RPMI7951 (cell line): ENCODE measurements at regions not wholly inside any gene's neighbourhood (a gene's known extent, or its start where the extent isn't known, plus 50 kb on each side); places are given as distances from the start of the nearest gene placed in this dataset.
"Not testable (repeated sequence)": the region's sequence is repeated elsewhere in the genome, so short reads cannot be mapped to it uniquely, and the experiment has no call there.

ENCODE experiments used
- DNase-seq: peaks from one replicate; pipeline ENCODE4 v3.0.0-alpha.2; 2012; ENCODE audit warnings: low read depth

DNA sequence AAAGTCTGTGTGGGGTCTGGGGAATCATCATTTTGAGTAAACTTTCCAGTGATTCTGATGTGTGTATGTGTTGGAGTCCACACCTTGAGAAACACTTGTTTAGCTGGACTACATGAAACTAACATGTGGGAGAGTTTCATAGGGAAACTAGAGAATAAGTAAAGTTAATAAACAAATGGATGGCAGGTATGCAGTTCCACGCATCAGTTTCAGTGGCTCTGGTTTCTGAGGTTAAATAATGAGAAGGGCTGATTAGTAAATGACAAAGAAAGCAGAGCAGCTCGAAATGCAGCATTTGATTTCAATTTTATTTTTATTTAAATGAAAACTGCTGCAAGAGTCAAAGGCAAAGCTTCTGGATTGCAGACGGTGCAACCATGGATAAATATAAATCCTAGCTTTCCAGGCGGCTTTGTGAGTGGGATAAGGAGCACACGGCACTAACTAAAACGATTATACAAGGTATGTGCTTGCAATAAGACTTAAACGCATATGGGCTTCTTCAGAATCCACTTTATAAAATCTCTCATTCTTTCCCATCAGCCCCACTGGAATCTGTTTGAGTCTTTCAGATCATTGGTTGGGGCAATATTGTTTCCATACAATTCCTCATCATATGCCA, 310.7 kb downstream of the PLPP3 start:
- DNase-seq, result no peak

DNA sequence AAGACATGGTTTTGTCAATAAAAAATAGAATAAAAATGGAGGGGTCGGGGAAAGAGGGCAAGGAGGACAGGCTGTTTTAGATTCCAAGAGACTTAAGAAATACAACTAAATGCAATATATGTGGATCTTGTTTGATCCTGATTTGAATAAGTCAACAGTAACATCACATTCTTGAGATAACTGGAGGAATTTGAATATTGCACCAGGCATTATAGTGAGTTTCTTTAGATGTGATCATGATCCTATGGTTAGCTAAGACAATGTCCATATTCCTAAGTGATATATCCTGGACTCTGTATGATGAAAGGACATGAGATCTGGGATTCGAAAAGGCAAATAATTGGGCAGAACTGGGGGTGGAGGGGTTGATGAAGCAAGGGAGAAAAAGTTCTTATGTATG, 311.8 kb downstream of the PLPP3 start:
- no peak for DNase-seq

DNA sequence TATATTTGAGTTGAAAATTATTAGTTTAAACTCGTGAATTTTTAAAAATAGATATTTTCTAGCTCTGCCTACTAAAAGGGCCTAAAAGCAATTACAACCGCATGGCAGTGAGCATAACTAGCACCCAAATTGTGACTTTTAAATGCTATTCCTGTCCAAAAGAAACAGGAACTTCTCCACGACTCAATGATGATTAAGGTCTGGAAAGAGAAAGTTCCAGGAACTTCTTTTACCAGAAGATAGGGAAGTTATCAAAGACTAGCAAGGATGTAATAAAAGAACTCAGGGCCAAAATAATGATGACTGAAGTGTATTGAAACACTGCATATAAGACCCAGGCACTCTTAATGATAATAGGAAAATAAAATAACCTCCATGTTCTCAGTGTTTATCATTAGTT, 313.0 kb downstream of the PLPP3 start:
- DNase-seq, result no peak

DNA sequence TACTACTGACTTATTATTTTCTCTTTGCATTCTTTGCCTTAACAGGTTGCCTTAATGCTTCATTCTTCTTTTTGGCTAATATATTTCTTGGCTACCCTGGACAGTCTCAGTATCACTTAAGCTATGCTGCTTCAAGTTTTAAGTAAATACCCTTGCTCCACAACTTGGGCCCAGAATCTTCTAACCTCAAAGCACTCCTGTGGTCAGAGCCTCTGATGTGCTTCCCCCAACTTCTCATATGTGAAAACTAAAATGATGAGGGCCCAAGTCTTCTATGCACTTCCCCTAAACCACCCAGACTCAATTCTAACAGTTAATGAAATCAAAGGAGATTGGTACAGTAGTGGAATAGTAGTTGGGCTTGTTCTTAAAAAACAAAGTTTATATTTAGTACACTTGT, 314.1 kb downstream of the PLPP3 start:
- no peak for DNase-seq

DNA sequence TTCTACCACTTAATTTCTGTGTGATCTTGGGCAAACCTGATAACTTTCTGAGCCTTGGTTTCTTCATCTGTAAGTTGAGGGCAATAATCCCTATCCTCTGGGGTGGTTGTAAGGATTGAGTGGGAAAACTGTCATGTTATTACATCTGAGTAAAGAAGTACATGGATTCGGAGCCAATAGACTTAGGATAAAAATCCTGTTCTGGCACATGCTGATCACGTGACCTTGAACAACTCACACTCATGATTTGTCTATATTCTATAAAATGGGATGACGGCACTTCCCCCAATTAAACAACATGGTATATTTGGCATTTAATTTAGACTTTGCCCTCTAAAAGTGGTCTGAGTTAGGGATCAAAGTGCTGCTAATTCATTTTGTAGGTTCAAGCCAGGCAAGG, 315.5 kb downstream of the PLPP3 start:
- DNase-seq, result no peak

DNA sequence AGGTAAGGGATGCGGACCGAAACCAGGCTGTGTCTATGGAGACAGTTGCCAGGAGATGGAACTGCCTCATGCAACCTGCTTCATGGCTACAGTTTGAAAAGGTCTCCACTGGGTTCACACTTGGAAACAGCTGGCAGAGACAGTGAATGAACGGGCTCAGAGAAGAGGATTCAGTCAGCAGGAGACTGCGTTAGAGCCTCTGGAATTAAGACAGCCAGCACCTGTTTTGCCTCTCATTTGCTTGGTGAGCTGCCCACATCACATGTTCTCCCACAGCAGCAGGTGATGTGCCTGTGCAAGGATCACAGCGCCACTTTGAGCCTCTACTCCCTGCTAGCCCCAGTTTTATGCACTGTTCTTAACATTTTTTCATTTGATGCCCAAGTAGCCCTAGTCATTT, 321.0 kb downstream of the PLPP3 start:
- DNase-seq, result no peak

DNA sequence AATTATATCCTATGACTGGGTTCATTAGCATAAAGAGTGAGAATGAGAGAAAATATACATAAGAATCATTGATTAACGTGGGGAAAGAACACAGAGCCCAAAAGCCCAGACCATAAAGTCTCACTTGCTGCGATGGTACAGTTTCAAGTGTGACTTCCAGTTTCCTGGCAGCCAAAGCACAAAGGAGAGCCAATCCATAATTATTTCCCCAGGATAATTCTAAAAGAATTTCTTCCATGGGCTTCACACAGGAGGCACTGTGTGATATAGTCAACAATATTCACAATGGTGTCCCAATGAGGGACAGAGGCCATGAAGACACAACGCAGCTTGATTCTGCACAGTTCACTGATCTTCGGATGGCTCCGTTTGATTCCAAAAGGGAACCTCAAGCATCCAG, 321.6 kb downstream of the PLPP3 start:
- no peak for DNase-seq

DNA sequence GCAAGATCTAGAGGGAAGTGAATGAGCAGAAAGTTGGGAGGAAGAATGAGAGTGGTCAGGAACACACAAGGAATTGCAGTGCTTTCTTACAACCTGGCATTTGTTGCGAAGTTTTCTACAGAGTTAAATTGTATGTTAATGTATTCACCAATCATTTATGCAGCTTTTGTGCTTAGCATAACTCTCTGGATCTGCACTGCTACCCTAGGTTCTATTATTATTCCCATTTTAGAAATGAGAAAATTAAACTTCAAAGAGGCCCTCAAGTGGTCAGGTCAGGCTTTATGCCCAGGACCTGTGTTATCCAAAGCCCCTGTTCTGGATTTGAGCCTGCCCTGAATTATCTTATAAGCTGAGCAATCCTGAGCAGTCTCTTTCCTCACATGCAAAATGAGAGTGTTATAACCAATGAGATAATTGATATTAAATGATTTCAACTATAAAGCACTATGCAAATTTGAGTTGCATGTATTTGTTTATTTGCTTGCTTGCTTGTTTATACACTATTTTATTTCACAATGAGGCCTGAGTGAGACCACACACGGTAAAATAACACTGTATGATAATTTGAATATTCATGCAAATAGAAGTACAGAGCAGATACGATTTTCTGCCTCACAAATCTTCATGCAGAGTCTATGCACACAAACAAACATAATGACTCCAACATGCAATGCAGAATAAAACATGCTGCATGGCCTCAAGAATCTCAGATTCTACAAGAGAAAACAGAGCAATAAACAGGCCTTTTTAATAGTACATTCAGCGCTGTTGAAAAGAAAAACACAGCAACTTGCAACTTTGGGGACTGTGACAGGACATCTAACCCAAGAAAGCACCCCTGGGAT, 323.0 kb downstream of the PLPP3 start:
- DNase-seq, result no peak

DNA sequence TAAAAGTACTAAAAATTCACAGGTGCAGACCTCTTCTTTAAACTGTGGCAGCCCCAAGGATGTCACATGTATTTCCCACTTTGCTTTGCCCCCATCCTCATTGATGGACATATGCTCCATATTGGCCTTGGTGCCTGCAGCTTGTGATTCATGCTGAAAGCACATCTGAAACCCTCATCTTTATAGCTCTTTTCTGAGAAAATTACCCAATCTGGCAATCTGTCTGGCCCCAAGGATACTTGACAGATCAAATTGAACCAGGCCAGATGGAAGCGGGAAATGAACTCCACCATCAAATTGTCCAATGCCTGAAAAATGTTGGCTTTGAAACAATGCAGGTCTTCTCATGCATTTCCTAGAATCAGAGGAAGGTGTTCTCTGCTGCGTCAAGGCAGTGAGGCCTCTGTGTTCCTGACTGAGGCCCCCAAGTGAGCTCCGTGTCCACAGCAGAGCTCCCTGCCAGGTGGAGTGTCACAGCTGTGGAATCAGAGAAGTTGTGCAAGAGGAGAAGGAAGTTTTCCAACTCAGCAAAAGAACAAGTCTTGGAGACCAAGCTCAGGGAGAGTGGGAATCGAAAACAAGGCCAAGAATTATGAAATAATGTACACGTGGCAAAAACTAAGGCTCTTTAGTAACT, 323.7 kb downstream of the PLPP3 start:
- peak; percentile 34 for DNase-seq

DNA sequence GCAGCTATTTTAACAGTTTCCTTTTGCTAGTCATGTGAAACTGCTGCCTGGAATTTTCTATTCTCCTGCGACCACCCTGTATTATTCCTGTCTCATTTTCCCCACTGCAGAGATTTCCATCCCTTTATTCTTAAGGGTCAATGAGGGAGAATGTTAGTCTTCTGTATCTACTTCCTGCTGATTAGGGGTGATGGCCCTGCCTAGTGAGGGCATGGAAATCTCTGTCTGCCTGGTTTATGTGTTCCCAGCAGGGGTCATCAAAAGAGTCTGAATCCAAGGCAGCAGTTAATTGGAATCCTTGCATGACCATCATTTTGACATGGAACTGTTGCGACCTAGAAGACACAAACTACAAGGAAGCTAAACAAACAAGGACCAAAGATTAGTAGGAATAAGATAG, 325.2 kb downstream of the PLPP3 start:
- DNase-seq, result no peak

DNA sequence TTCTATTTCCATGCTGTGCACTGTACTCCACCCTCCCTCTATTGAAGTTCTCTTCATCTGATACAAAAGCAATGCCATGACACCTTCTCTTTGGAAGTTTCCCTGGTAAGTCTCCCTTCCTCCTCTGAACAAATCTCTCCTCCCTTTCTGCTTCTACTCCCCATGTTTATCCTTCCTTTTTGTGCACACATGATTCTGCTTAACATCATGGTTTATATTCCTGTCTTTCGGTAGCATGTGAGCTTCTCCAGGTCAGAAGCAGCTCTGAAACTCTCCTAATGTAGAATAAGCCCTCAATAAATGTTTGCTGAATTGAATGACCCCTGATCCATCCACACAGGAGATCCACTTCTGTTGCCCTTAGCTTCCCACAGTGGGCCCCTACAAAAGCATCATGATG, 328.6 kb downstream of the PLPP3 start:
- DNase-seq, result no peak

DNA sequence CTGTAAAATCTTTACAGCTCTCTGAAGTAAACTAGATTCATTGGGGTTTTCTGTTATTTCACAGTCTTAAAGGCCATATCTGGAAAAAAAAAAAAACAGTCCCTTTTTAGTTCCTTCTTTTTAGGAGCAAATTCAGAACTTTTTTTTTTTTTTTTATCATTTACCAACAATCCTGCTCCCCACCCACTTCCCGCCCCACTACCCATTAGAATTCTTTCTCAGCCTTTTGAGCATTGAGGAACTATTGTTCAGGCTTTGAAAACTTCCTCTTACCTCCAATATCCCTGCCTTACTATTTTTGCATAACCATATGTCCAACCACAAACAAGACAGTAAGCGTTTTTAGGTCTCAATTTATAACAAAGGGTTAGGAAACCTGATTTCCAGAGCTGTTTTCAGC, 330.1 kb downstream of the PLPP3 start:
- no peak for DNase-seq

DNA sequence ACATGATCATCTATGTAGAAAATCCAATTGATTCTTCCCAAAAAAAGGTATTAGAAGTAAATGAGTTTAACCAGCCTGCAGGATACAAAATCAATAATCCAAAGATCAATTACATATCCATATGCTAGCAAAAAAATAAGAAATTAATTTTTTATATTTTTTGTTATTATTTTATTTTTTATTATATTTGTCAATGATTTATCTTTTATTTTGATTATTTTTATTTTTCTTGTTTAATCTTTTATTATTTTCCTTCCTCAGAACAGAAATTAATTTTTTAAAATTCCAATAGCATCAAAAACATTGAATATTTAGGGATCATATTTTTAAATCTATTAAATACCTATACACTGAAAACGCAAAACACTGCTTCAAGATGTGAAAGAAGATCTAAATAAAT, 331.2 kb downstream of the PLPP3 start:
- no peak for DNase-seq

DNA sequence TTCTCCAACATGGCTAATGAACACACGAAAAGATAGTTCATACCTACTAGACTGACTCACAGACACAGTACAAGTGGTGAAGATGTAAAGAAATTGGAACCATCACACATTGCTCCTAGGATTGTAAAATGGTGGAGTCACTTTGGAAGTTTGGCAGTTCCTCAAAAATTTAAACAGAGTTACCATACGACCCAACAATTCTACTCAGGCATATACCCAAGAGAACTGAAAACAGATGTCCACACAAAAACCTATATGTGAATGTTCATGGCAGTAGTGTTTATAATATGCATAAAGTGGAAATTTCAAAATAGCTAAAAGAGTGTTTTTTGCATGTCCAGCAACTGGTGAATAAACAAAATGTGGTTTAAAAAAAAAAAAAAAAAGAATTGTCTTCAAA, 332.6 kb downstream of the PLPP3 start:
- not testable (repeated sequence) for DNase-seq

DNA sequence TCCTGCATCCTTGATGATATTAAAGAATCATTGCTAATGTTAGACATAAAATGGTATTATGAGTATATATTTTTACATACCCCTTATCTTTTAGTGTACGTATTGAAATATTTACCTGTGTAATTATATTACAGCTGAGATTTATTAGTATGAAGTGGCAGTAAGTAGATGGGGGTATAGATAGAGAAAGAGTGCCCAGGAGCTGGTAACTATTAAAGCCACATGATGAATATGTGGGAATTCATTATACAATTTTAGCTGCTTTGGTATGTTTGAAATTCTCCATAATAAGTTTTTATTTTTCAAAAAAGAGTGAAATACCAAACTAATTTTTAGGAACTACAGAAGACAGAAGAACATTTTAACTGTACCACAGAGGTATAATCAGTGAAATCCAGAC, 339.0 kb downstream of the PLPP3 start:
- no peak for DNase-seq

DNA sequence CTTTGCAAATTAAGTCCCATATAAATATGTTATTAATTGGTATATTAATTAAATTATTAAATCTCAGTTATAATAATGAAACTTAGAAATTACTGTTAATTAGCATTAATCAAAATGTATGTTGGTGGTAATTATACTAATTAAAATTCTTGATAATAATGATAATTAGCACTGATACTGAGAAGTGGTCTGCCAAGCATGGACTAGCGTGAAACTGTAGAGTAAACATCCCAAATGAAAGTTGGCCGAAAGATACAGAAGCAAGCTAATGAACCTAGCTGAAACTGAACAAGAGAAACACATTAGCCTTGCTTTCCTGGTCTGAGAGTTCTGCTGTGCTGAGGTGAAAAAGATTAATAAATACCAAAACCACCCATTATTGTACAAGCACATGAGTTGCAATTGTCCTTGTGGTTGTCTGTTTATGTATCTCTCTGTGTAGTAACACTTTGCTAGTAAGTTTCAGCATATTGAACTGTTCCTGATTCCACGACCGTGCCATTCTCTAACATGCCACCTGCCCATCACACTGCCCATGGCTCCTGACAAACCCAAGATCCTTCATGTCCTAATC, 341.8 kb downstream of the PLPP3 start:
- DNase-seq, result no peak

DNA sequence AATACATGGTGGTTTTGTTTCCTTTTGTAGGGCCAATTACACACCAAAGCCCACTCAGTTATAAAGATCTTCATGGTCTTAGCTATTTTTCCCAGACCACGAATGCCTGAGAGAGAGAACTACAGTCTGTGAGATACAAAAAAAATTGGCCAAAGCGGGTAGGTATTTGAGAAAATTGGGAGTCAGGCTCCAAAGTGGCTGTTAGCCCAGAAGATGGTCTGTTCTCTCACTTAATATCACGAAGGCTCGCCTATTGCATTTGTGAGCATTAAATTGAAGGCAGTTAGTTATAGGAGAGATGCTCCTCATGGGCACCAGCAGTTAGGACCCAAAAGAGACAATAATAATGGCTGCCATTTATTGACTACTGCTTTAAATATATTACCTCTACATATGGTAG, 342.7 kb downstream of the PLPP3 start:
- DNase-seq, result no peak

DNA sequence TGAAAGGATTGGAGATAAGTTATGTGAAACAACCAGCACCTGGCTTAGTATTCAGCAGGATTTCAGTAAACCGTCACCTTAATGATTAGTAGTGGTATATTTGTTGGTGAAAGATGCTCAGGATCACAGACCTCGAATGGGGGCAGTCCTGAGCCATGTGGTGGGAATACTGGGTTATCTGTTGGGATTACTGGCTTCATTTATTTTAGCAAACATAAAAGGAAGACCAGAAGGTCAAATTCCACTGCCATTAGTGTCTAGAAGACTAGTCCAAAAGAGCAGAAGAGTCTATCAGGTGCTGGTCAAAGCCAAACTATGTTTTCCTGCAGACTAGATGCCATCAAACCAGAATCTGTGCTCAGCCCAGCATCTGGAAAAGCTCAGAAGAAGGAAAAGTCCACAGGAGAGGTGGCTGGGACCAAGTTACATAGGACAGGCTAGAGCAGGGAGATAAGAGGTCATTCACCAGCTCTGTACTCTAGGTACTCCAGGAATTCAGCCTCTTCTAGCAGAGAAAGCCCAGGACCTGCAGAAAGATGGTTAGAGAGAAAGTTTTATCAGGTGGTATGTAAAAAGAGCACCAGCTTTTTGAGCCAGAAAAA, 343.4 kb downstream of the PLPP3 start:
- no peak for DNase-seq

DNA sequence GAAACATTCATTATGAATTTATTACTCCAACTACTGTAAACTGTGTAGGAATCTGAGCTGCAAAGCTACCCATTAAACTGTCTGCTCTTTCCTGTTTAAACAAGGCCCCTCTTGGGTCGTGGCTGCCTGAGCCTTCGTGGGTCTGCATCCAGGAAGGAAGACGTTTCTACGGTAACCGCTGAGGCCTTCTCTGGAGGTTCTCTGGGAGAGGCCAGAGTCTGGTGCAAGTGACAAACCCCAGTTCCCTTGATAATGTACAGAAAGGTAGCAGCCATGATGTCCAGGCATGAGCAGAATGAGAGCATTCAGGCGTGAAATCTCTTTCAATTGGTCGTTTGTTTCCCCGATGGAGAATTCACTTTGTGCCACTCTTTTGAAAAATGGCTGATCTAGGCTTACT, 350.2 kb downstream of the PLPP3 start:
- no peak for DNase-seq

DNA sequence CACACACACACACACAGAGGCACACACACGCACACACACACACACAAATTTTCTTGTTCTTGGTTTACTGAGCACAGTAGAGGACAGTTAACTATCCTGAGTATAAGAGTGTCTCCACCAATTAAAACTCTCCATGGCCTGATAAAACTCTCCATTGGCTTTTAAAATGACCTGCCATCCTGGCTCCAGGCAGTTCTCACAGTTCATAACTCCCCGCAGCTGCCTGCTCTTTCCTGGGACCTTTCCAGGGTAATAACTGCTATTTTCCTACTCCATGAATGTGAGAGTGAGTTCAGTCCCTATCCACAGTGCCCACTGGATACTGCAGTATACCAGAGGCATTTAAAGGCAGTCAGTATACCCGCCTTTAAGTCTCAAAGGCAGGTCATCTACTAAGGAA, 351.5 kb downstream of the PLPP3 start:
- no peak for DNase-seq

DNA sequence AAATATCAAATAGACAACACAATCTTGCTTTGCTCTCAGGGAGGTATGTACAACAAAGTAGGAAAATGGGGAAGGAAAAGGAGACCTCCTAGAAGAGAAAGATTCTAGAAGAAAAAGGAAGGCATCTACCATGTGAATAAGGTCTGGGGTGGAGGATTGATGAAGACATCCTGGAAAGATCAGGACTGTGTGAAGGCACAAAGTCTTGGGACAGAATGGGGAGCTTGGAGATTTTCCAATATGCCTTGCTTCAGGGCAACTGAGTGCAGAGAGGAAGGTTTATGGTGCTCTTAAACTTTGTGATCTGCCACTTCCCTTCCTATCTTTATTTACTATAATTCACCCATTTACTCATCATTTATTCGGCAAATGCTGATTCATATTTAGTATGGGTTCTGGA, 352.0 kb downstream of the PLPP3 start:
- DNase-seq, result no peak
